B cell (primary cell): ENCODE measurements at regions not wholly inside any gene's neighbourhood (a gene's known extent, or its start where the extent isn't known, plus 50 kb on each side); places are given as distances from the start of the nearest gene placed in this dataset.

Experiments used
- EZH2 ChIP-seq: IDR thresholded peaks from 2 replicates; pipeline ENCODE4 v1.6.1; 2012; ENCODE audit warnings: borderline replicate concordance, low read depth, mild to moderate bottlenecking, moderate library complexity, low read length; ENCODE audit not compliant: insufficient read depth, poor library complexity, severe bottlenecking
- TF ChIP-seq, protein P1 (sequence below): fragments of 200-600 bp; IDR thresholded peaks from one replicate; pipeline ENCODE4 v1.8.0; 2022; ENCODE audit warnings: antibody characterized with exemption, mild to moderate bottlenecking

- TF ChIP-seq, protein P1, sequence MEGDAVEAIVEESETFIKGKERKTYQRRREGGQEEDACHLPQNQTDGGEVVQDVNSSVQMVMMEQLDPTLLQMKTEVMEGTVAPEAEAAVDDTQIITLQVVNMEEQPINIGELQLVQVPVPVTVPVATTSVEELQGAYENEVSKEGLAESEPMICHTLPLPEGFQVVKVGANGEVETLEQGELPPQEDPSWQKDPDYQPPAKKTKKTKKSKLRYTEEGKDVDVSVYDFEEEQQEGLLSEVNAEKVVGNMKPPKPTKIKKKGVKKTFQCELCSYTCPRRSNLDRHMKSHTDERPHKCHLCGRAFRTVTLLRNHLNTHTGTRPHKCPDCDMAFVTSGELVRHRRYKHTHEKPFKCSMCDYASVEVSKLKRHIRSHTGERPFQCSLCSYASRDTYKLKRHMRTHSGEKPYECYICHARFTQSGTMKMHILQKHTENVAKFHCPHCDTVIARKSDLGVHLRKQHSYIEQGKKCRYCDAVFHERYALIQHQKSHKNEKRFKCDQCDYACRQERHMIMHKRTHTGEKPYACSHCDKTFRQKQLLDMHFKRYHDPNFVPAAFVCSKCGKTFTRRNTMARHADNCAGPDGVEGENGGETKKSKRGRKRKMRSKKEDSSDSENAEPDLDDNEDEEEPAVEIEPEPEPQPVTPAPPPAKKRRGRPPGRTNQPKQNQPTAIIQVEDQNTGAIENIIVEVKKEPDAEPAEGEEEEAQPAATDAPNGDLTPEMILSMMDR, result no peak
- no peak for TF ChIP-seq EZH2
These were observed 68.7 kb upstream of the EDIL3 start for GRCh38 chr5:84453405-84453804.
